ENCODE measurements at regions not wholly inside any gene's neighbourhood (a gene's known extent, or its start where the extent isn't known, plus 50 kb on each side); places are given as distances from the start of the nearest gene placed in this dataset.

GRCh38 chr14:101077481-101078074 lies 174.1 kb upstream of the RTL1 start:
- TF ChIP-seq POLR2A (IDR thresholded peaks at IDR 0.05) (no peak), CTCF (IDR thresholded peaks at IDR 0.05) (no peak)

All from prostate gland (tissue), 2 donors.